HepG2 (cell line): ENCODE measurements at regions not wholly inside any gene's neighbourhood (a gene's known extent, or its start where the extent isn't known, plus 50 kb on each side); places are given as distances from the start of the nearest gene placed in this dataset.

ENCODE experiments used
- ATAC-seq: fragments of 200-7000 bp; cut with Tn5 transposase; 3 replicates; pipeline ENCODE4 v1.9.1; 2020; ENCODE audit warnings: mild to moderate bottlenecking, moderate library complexity
- BruUV-seq: library from RNA; stranded (reverse); fragments of 400-500 nt; replicated peaks from 2 replicates; lab custom pipeline; 2021; lab: Mats Ljungman, UMichigan
- CTCF ChIA-PET: fragments of 300-600 bp; formaldehyde crosslinking; extraction: SDS; loops from one replicate; lab custom pipeline; 2021; ENCODE audit warnings: low total read pairs, inconsistent platforms, low intra/inter-chr PET ratio; lab: Yijun Ruan, JAX
- POLR2A ChIA-PET: fragments of 350-600 bp; sonication (Branson Sonifier 250); formaldehyde crosslinking; loops from one replicate; lab custom pipeline; 2020; ENCODE audit warnings: antibody characterized with exemption, inconsistent platforms; lab: Yijun Ruan, JAX
- DNase-seq: peaks from one replicate; pipeline ENCODE4 v3.0.0-alpha.2; 2015; ENCODE audit warnings: low spot score
- FAIRE-seq: peaks from 3 replicates; lab custom pipeline; 2011; peaks lifted over from hg19 to GRCh38; lab: Jason Lieb, UNC
- H2AFZ ChIP-seq: one replicate; pipeline ENCODE4 v1.6.1; 2011; ENCODE audit warnings: low read length, inconsistent platforms
- H3K27ac ChIP-seq: fragments of 300-600 bp; 3 replicates; pipeline ENCODE4 v1.8.0; 2011; ENCODE audit warnings: mixed run types, mild to moderate bottlenecking, mixed read lengths, low read length, inconsistent platforms; ENCODE audit not compliant: insufficient read depth; ENCODE audit errors: extremely low read length
- H3K27me3 ChIP-seq, 2 experiments: fragments of 200-600 bp in 1 of 2; 2 replicates in 1 of 2; 3 replicates in 1 of 2; pipeline versions ENCODE4 v1.6.0 to v1.8.0; 2011; ENCODE audit warnings: low read length in 2 of 2, mild to moderate bottlenecking in 2 of 2, moderate library complexity in 2 of 2, inconsistent platforms in 1 of 2; ENCODE audit not compliant: insufficient read depth in 2 of 2, control insufficient read depth in 1 of 2
- H3K36me3 ChIP-seq, 2 experiments: fragments of 200-600 bp in 1 of 2; replicated peaks in 1 of 2; 2 replicates in 1 of 2; 3 replicates in 1 of 2; pipeline versions ENCODE4 v1.5.1 to v1.8.0; 2011; ENCODE audit warnings: low read length in 2 of 2, inconsistent platforms in 1 of 2; ENCODE audit not compliant: insufficient read depth in 2 of 2, control insufficient read depth in 1 of 2
- H3K4me1 ChIP-seq: 2 replicates; pipeline ENCODE4 v1.5.1; 2012; ENCODE audit warnings: low read length, inconsistent platforms; ENCODE audit not compliant: insufficient read depth
- H3K4me2 ChIP-seq: 2 replicates; pipeline ENCODE4 v1.6.0; 2011; ENCODE audit warnings: low read depth, low read length, inconsistent platforms
- H3K4me3 ChIP-seq, 3 experiments: fragments of 200-600 bp in 1 of 3; sonication (generic), shearing (Covaris generic) in 1 of 3; replicated peaks in 1 of 3; 2 replicates each; pipeline ENCODE4 v1.5.1; 2011 to 2016; ENCODE audit warnings: low read length in 3 of 3, inconsistent platforms in 2 of 3, low read depth in 2 of 3, mild to moderate bottlenecking in 2 of 3, control low read depth in 1 of 3, mixed read lengths in 1 of 3; ENCODE audit not compliant: insufficient read depth in 1 of 3
- H3K79me2 ChIP-seq: one replicate; pipeline ENCODE4 v1.6.1; 2011; ENCODE audit warnings: low read length, inconsistent platforms; ENCODE audit not compliant: insufficient read depth
- H3K9ac ChIP-seq: 2 replicates; pipeline ENCODE4 v1.6.0; 2011; ENCODE audit warnings: mild to moderate bottlenecking, low read depth, low read length, inconsistent platforms; ENCODE audit not compliant: insufficient read depth
- H3K9me3 ChIP-seq: 2 replicates; pipeline ENCODE4 v1.5.1; 2012; ENCODE audit warnings: mild to moderate bottlenecking, low read length
- H4K20me1 ChIP-seq: 2 replicates; pipeline ENCODE4 v1.6.0; 2011; ENCODE audit warnings: inconsistent platforms, mild to moderate bottlenecking, low read length, moderate library complexity; ENCODE audit not compliant: insufficient read depth
- HDAC6 ChIP-seq: fragments of 200-600 bp; sonication (generic); IDR thresholded peaks from 2 replicates; pipeline ENCODE4 v1.7.0; 2017; ENCODE audit warnings: mild to moderate bottlenecking, antibody characterized with exemption, low read length, low read depth
- KAT2B ChIP-seq: fragments of 150-350 bp; IDR thresholded peaks from 2 replicates; pipeline ENCODE4 v1.6.1; 2014; ENCODE audit warnings: low read depth, low read length, borderline replicate concordance
- MATR3 ChIP-seq: sonication (generic); formaldehyde crosslinking; IDR thresholded peaks from 2 replicates; pipeline ENCODE4 v1.4.0; 2020; ENCODE audit warnings: missing genetic modification reagents
- SMAD9 ChIP-seq: sonication (generic); formaldehyde crosslinking; IDR thresholded peaks from 2 replicates; pipeline ENCODE4 v1.5.1; 2020; ENCODE audit warnings: mild to moderate bottlenecking, missing genetic modification reagents
- SNAI1 ChIP-seq: sonication (generic); formaldehyde crosslinking; IDR thresholded peaks from 2 replicates; pipeline ENCODE4 v1.5.0; 2020; ENCODE audit warnings: mild to moderate bottlenecking, missing genetic modification reagents, borderline replicate concordance
- TCF7 ChIP-seq: sonication (generic); IDR thresholded peaks from 2 replicates; pipeline ENCODE4 v1.6.1; 2016; ENCODE audit warnings: antibody characterized with exemption, low read depth
- ZFX ChIP-seq: sonication (generic); formaldehyde crosslinking; IDR thresholded peaks from 2 replicates; pipeline ENCODE4 v1.4.0; 2020; ENCODE audit warnings: mild to moderate bottlenecking, low read depth, missing genetic modification reagents, moderate library complexity
- ZNF841 ChIP-seq: sonication (generic); formaldehyde crosslinking; IDR thresholded peaks from 2 replicates; pipeline ENCODE4 v1.8.1; 2023; ENCODE audit warnings: missing genetic modification reagents, borderline replicate concordance
- WGBS: methylation state at CpG from one replicate; pipeline ENCODE4 v1.1.6; 2017; ENCODE audit warnings: low lambda C conversion rate; 5-methylcytosine and 5-hydroxymethylcytosine counted together
- in situ Hi-C: cut with HindIII; loops from 2 replicates; pipeline ENCODE4 v1.10.0; 2017; ENCODE audit warnings: low pct_unique_long_range_greater_than_20kb; ENCODE audit not compliant: extremely low pct_ligation_motif_present
- intact Hi-C: fragments of 100-400 bp; cut with micrococcal nuclease; formaldehyde crosslinking; loops from one replicate; pipeline ENCODE4 v1.10.0; 2022; ENCODE audit not compliant: unreplicated experiment
- TF ChIP-seq, protein P1 (sequence below): sonication (generic); formaldehyde crosslinking; IDR thresholded peaks from 2 replicates; pipeline ENCODE4 v1.9.0; 2021; ENCODE audit warnings: missing genetic modification reagents, borderline replicate concordance

GRCh38 chr4:145316897-145317574 lies 136.6 kb upstream of the OTUD4 start:
- BruUV-seq: no TSS peak
- intact Hi-C loops (no loop called here), in situ Hi-C loops (no loop called here)
- Histone ChIP-seq H3K4me1 (no peaks in the 10 kb centered on the region), H3K27me3 (no peaks in the 10 kb centered on the region; a peak in 1 of 5 replicates), H4K20me1 (no peaks in the 10 kb centered on the region), H3K9me3 (no peaks in the 10 kb centered on the region), H3K4me3 (no peak overlapping the region), H2AFZ (no peak overlapping the region), H3K4me2 (no peak overlapping the region), H3K27ac (no peak overlapping the region), H3K36me3 (no peaks in the 10 kb centered on the region), H3K79me2 (no peaks in the 10 kb centered on the region), H3K9ac (no peak overlapping the region)
- ATAC-seq (no peak), DNase-seq (no peak), FAIRE-seq (no peak)
- WGBS: 0% methylated on average over 2 of the region's 2 CpGs
- ChIA-PET CTCF (no interaction called here), POLR2A (no interaction called here)
- no peak for TF ChIP-seq SMAD9 (CRISPR knock-in tag)
- no peak for TF ChIP-seq ZFX (CRISPR knock-in tag)
- no peak for TF ChIP-seq ZNF841 (CRISPR knock-in tag)
- no peak for TF ChIP-seq MATR3 (CRISPR knock-in tag)
- no peak for TF ChIP-seq SNAI1 (CRISPR knock-in tag)
- TF ChIP-seq KAT2B: no peak
- TF ChIP-seq, protein P1, sequence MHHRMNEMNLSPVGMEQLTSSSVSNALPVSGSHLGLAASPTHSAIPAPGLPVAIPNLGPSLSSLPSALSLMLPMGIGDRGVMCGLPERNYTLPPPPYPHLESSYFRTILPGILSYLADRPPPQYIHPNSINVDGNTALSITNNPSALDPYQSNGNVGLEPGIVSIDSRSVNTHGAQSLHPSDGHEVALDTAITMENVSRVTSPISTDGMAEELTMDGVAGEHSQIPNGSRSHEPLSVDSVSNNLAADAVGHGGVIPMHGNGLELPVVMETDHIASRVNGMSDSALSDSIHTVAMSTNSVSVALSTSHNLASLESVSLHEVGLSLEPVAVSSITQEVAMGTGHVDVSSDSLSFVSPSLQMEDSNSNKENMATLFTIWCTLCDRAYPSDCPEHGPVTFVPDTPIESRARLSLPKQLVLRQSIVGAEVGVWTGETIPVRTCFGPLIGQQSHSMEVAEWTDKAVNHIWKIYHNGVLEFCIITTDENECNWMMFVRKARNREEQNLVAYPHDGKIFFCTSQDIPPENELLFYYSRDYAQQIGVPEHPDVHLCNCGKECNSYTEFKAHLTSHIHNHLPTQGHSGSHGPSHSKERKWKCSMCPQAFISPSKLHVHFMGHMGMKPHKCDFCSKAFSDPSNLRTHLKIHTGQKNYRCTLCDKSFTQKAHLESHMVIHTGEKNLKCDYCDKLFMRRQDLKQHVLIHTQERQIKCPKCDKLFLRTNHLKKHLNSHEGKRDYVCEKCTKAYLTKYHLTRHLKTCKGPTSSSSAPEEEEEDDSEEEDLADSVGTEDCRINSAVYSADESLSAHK (CRISPR knock-in tag): no peak
- TF ChIP-seq HDAC6: no peak
- no peak for TF ChIP-seq TCF7
